ENCODE measurements at regions not wholly inside any gene's neighbourhood (a gene's known extent, or its start where the extent isn't known, plus 50 kb on each side); places are given as distances from the start of the nearest gene placed in this dataset.

- no peaks in the 10 kb centered on the region for H3K9me3 ChIP-seq
- no peak overlapping the region for H3K27ac ChIP-seq
- DNase-seq, result no peak
- H3K36me3 ChIP-seq, result no peaks in the 10 kb centered on the region
- H3K27me3 ChIP-seq, result no peaks in the 10 kb centered on the region
- H3K4me1 ChIP-seq, result no peaks in the 10 kb centered on the region
- H3K4me3 ChIP-seq, result no peak overlapping the region
- intact Hi-C loops (cut with DNase I), result no loop called here
- TF ChIP-seq EP300 (IDR thresholded peaks at IDR 0.05) (no peak), POLR2AphosphoS5 (IDR thresholded peaks at IDR 0.05) (no peak), CTCF (IDR thresholded peaks at IDR 0.05) (no peak), POLR2A (IDR thresholded peaks at IDR 0.05) (no peak)
Measured at GRCh38 chr4:84432713-84433112, 66.4 kb downstream of the NKX6-1 start.

DNA sequence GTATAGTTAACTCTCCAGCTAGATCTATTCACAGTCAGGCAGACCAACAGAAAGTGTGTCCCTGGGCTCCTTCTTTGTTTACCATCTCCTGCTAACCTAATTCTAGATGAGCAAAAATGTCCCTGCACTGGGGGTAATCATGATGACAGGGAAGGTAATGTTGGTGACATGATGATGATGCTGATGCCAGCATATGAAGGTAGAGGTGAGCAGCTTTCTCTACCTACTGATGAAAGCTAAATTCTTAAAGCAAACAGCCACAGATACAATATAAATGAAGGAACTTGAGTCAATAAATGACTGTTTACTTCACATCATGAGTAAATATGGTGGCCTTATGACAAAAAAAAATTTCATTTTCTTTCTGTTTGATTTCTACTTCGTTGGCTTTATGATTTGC, 78.5 kb downstream of the NKX6-1 start:
- Histone ChIP-seq H3K4me3 (no peak overlapping the region), H3K9me3 (peaks cover 0 to 3% (median 0%) of the 10 kb centered on the region in 4 donors), H3K27me3 (no peaks in the 10 kb centered on the region), H3K27ac (no peak overlapping the region), H3K36me3 (no peaks in the 10 kb centered on the region), H3K4me1 (no peaks in the 10 kb centered on the region)
- WGBS, 2 donors, result 12 to 31% methylated on average over 1 of the region's 1 CpG
- no peak for TF ChIP-seq CTCF (IDR thresholded peaks at IDR 0.05)
- no peak for TF ChIP-seq POLR2A (IDR thresholded peaks at IDR 0.05)
- no peak for TF ChIP-seq EP300 (IDR thresholded peaks at IDR 0.05)
- TF ChIP-seq POLR2AphosphoS5 (IDR thresholded peaks at IDR 0.05), result no peak
- DNase-seq, result no peak
- intact Hi-C loops (cut with DNase I), result no loop called here

- 73 to 88% methylated on average over 3 of the region's 3 CpGs for WGBS, 2 donors
- H3K9me3 ChIP-seq, result no peaks in the 10 kb centered on the region
- intact Hi-C loops (cut with DNase I), result no loop called here
Measured at GRCh38 chr4:84419201-84419600, 79.9 kb downstream of the NKX6-1 start.

GRCh38 chr4:84417997-84418709, 80.9 kb downstream of the NKX6-1 start:
- Histone ChIP-seq H3K27ac (no peak overlapping the region), H3K9me3 (no peaks in the 10 kb centered on the region), H3K36me3 (no peaks in the 10 kb centered on the region), H3K27me3 (no peaks in the 10 kb centered on the region), H3K4me1 (no peaks in the 10 kb centered on the region), H3K4me3 (no peak overlapping the region)
- intact Hi-C loops (cut with DNase I), result no loop called here
- no peak for DNase-seq
- 10 to 34% methylated on average over 5 of the region's 5 CpGs for WGBS, 2 donors
- TF ChIP-seq POLR2AphosphoS5 (IDR thresholded peaks at IDR 0.05), result no peak
- no peak for TF ChIP-seq CTCF (IDR thresholded peaks at IDR 0.05)
- TF ChIP-seq POLR2A (IDR thresholded peaks at IDR 0.05), result no peak
- no peak for TF ChIP-seq EP300 (IDR thresholded peaks at IDR 0.05)

More at GRCh38 chr4:84419201-84419600, 79.9 kb downstream of the NKX6-1 start:
- no peak for DNase-seq
- Histone ChIP-seq H3K4me3 (no peak overlapping the region), H3K27me3 (no peaks in the 10 kb centered on the region), H3K4me1 (no peaks in the 10 kb centered on the region), H3K36me3 (no peaks in the 10 kb centered on the region), H3K27ac (no peak overlapping the region)
- TF ChIP-seq CTCF (IDR thresholded peaks at IDR 0.05) (no peak), POLR2A (IDR thresholded peaks at IDR 0.05) (no peak), POLR2AphosphoS5 (IDR thresholded peaks at IDR 0.05) (no peak), EP300 (IDR thresholded peaks at IDR 0.05) (no peak)

DNA sequence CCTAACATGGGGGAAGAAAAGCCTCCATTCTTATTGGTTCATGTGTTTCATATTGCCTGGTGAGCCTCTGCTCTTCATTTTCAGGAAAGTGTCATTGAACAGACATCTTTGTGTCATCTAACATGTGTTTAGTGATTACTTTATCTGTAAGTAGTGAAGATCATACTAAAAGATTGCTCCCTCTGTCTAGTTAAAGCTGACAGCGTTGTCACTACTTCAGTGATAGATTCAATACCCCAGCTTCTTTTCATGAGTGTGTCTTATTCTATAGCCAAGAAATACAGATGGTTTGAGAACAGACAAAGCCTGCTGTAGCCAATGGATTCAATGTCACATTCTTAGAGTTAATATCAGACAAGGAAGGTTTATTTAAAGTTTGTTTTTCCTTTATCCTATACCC, 85.1 kb downstream of the NKX6-1 start:
- Histone ChIP-seq H3K4me1 (peaks cover 0 to 16% (median 10%) of the 10 kb centered on the region in 4 donors), H3K9me3 (no peaks in the 10 kb centered on the region), H3K27me3 (no peaks in the 10 kb centered on the region), H3K36me3 (no peaks in the 10 kb centered on the region), H3K27ac (no peak overlapping the region), H3K4me3 (no peak overlapping the region)
- TF ChIP-seq EP300 (IDR thresholded peaks at IDR 0.05), result no peak
- no peak for TF ChIP-seq CTCF (IDR thresholded peaks at IDR 0.05)
- TF ChIP-seq POLR2A (IDR thresholded peaks at IDR 0.05), result no peak
- no peak for TF ChIP-seq POLR2AphosphoS5 (IDR thresholded peaks at IDR 0.05)
- 71 to 81% methylated on average over 1 of the region's 1 CpG for WGBS, 2 donors
- DNase-seq, result no peak
- intact Hi-C loops (cut with DNase I), result no loop called here
